NCI-H510A (cell line): ENCODE measurements at regions not wholly inside any gene's neighbourhood (a gene's known extent, or its start where the extent isn't known, plus 50 kb on each side); places are given as distances from the start of the nearest gene placed in this dataset.
"Not testable (repeated sequence)": the region's sequence is repeated elsewhere in the genome, so short reads cannot be mapped to it uniquely, and the experiment has no call there.

Source experiments
- DNase-seq: peaks from one replicate; lab custom pipeline; 2025; lab: John Stamatoyannopoulos, UW

- no peak for DNase-seq
These were observed 86.6 kb downstream of the C5orf15 start for GRCh38 chr5:133881576-133882388.

- no peak for DNase-seq
These were observed 90.2 kb downstream of the C5orf15 start for GRCh38 chr5:133878236-133878555.

- no peak for DNase-seq
These were observed 90.8 kb downstream of the C5orf15 start for GRCh38 chr5:133877351-133878235.

GRCh38 chr5:133876266-133876665, 92.2 kb downstream of the C5orf15 start:
- no peak for DNase-seq

- DNase-seq, result no peak
These were observed 93.2 kb downstream of the C5orf15 start for GRCh38 chr5:133875179-133875578.

GRCh38 chr5:133873449-133873848, 95.0 kb downstream of the C5orf15 start:
- DNase-seq, result no peak

GRCh38 chr5:133870661-133871060, 97.8 kb downstream of the C5orf15 start:
- no peak for DNase-seq

- DNase-seq, result no peak
These were observed 98.7 kb downstream of the C5orf15 start for GRCh38 chr5:133869519-133870335.

GRCh38 chr5:133868946-133869518, 99.4 kb downstream of the C5orf15 start:
- no peak for DNase-seq

GRCh38 chr5:133867851-133868545, 100.4 kb downstream of the C5orf15 start:
- no peak for DNase-seq

- no peak for DNase-seq
These were observed 101.1 kb downstream of the C5orf15 start for GRCh38 chr5:133867341-133867740.

GRCh38 chr5:133866903-133867245, 101.6 kb downstream of the C5orf15 start:
- no peak for DNase-seq

GRCh38 chr5:133866160-133866902, 102.1 kb downstream of the C5orf15 start:
- DNase-seq, result no peak

GRCh38 chr5:133865113-133865512, 103.3 kb downstream of the C5orf15 start:
- DNase-seq, result no peak

GRCh38 chr5:133864711-133865110, 103.7 kb downstream of the C5orf15 start:
- DNase-seq, result no peak

GRCh38 chr5:133863857-133864585, 104.4 kb downstream of the C5orf15 start:
- no peak for DNase-seq

GRCh38 chr5:133861161-133861737, 107.2 kb downstream of the C5orf15 start:
- no peak for DNase-seq

GRCh38 chr5:133859073-133859472, 109.4 kb downstream of the C5orf15 start:
- DNase-seq, result no peak

GRCh38 chr5:133857595-133858313, 110.7 kb downstream of the C5orf15 start:
- not testable (repeated sequence) for DNase-seq
